ENCODE measurements at regions not wholly inside any gene's neighbourhood (a gene's known extent, or its start where the extent isn't known, plus 50 kb on each side); places are given as distances from the start of the nearest gene placed in this dataset.

- TF ChIP-seq SP4 (IDR thresholded peaks at IDR 0.05; ENCODE audit: low read length) (no peak), SP1 (IDR thresholded peaks at IDR 0.05; ENCODE audit: low read depth, low read length) (no peak)
Observed at GRCh38 chr4:122065915-122066314, 86.2 kb upstream of the BLTP1 start (continued).

Data from H1 (cell line).